CD14-positive monocyte (primary cell): ENCODE measurements at regions not wholly inside any gene's neighbourhood (a gene's known extent, or its start where the extent isn't known, plus 50 kb on each side); places are given as distances from the start of the nearest gene placed in this dataset.

ENCODE experiments used
- DNase-seq, 3 donors: peaks; one replicate each; pipeline ENCODE4 v3.0.0-alpha.2; 2011 to 2022
- H2AFZ ChIP-seq: 2 replicates; pipeline ENCODE4 v1.6.0; 2012; ENCODE audit warnings: mild to moderate bottlenecking, low read depth, low read length, inconsistent platforms; ENCODE audit not compliant: insufficient read depth, poor library complexity, severe bottlenecking
- H3K27ac ChIP-seq, 2 donors: 1 replicate in 1 of 2; 2 replicates in 1 of 2; pipeline ENCODE4 v1.5.1; 2012 to 2013; ENCODE audit warnings: low read length in 2 of 2, control low read depth in 1 of 2, inconsistent platforms in 1 of 2, low read depth in 1 of 2, mild to moderate bottlenecking in 1 of 2
- H3K27me3 ChIP-seq, 2 donors: one replicate each; pipeline versions ENCODE4 v1.6.0 to v1.6.1; 2011 to 2013; ENCODE audit warnings: low read length in 2 of 2; ENCODE audit not compliant: control insufficient read depth in 2 of 2, insufficient read depth in 2 of 2
- H3K36me3 ChIP-seq, 2 donors: replicated peaks in 1 of 2; 1 replicate in 1 of 2; 2 replicates in 1 of 2; pipeline versions ENCODE4 v1.5.1 to v1.6.1; 2012 to 2013; ENCODE audit warnings: low read length in 2 of 2, control low read depth in 1 of 2, inconsistent platforms in 1 of 2, mild to moderate bottlenecking in 1 of 2; ENCODE audit not compliant: insufficient read depth in 2 of 2, control insufficient read depth in 1 of 2
- H3K4me1 ChIP-seq, 2 donors: 1 replicate in 1 of 2; 2 replicates in 1 of 2; pipeline versions ENCODE4 v1.5.1 to v1.6.1; 2012 to 2013; ENCODE audit warnings: low read length in 2 of 2, control low read depth in 1 of 2, inconsistent platforms in 1 of 2, mild to moderate bottlenecking in 1 of 2, moderate library complexity in 1 of 2; ENCODE audit not compliant: insufficient read depth in 2 of 2, control insufficient read depth in 1 of 2
- H3K4me2 ChIP-seq: replicated peaks from 2 replicates; pipeline ENCODE3; 2012; ENCODE audit warnings: low read length, moderate library complexity, mild to moderate bottlenecking; ENCODE audit not compliant: poor library complexity, severe bottlenecking; ENCODE audit errors: extremely low read depth
- H3K4me3 ChIP-seq, 3 experiments: fragments of 200-600 bp in 1 of 3; sonication (generic) in 1 of 3; replicated peaks in 1 of 3; 1 replicate in 2 of 3; 2 replicates in 1 of 3; pipeline ENCODE4 v1.5.1; 2011 to 2013; ENCODE audit warnings: low read length in 3 of 3, mild to moderate bottlenecking in 3 of 3, control low read depth in 2 of 3, low read depth in 2 of 3, inconsistent platforms in 1 of 3, moderate library complexity in 1 of 3
- H3K79me2 ChIP-seq: 2 replicates; pipeline ENCODE4 v1.6.0; 2012; ENCODE audit warnings: mild to moderate bottlenecking, control low read depth, inconsistent platforms, low read length, moderate library complexity; ENCODE audit not compliant: insufficient read depth
- H3K9ac ChIP-seq: 2 replicates; pipeline ENCODE4 v1.6.0; 2017; ENCODE audit warnings: low read length, mild to moderate bottlenecking; ENCODE audit not compliant: insufficient read depth, poor library complexity, severe bottlenecking
- H3K9me3 ChIP-seq, 2 donors: replicated peaks in 1 of 2; 1 replicate in 1 of 2; 2 replicates in 1 of 2; pipeline versions ENCODE4 v1.5.1 to v1.6.1; 2012 to 2013; ENCODE audit warnings: low read length in 2 of 2, control low read depth in 1 of 2; ENCODE audit not compliant: control insufficient read depth in 1 of 2, insufficient read depth in 1 of 2
- H4K20me1 ChIP-seq: 2 replicates; pipeline ENCODE4 v1.6.0; 2012; ENCODE audit warnings: mild to moderate bottlenecking, low read length, control low read depth, moderate library complexity; ENCODE audit not compliant: insufficient read depth
- H3K27ac Mint-ChIP-seq, 7 donors: one replicate each; pipeline ENCODE4 v1.8.0; 2020; ENCODE audit warnings: mild to moderate bottlenecking in 7 of 7, mixed read lengths in 7 of 7, moderate library complexity in 6 of 7, inconsistent platforms in 2 of 7
- H3K27me3 Mint-ChIP-seq, 3 donors: one replicate each; pipeline ENCODE4 v1.8.0; 2021 to 2022; ENCODE audit warnings: low read depth in 3 of 3, mild to moderate bottlenecking in 3 of 3, mixed read lengths in 3 of 3, moderate library complexity in 3 of 3, inconsistent platforms in 1 of 3
- H3K36me3 Mint-ChIP-seq, 2 donors: one replicate each; pipeline ENCODE4 v1.8.0; 2020; ENCODE audit warnings: mixed read lengths in 2 of 2, inconsistent platforms in 1 of 2, mild to moderate bottlenecking in 1 of 2
- H3K4me1 Mint-ChIP-seq: one replicate; pipeline ENCODE4 v1.8.0; 2020; ENCODE audit warnings: mild to moderate bottlenecking, mixed read lengths
- H3K4me3 Mint-ChIP-seq, 2 donors: one replicate each; pipeline ENCODE4 v1.8.0; 2020; ENCODE audit warnings: mild to moderate bottlenecking in 2 of 2, mixed read lengths in 2 of 2, moderate library complexity in 1 of 2
- H3K9me3 Mint-ChIP-seq, 7 donors: one replicate each; pipeline ENCODE4 v1.8.0; 2020 to 2022; ENCODE audit warnings: mixed read lengths in 7 of 7, mild to moderate bottlenecking in 6 of 7, moderate library complexity in 6 of 7, inconsistent platforms in 2 of 7
- WGBS: methylation state at CpG from one replicate; pipeline ENCODE4 v1.1.5; 2013; ENCODE audit warnings: missing lambda C conversion rate; ENCODE audit not compliant: insufficient coverage; 5-methylcytosine and 5-hydroxymethylcytosine counted together
- intact Hi-C, 2 donors: fragments of 100-400 bp; cut with micrococcal nuclease; formaldehyde crosslinking; loops; one replicate each; pipeline versions ENCODE4 v1.15.0 to v1.15.1; 2023
- TF ChIP-seq, protein P1 (sequence below): fragments of 200-600 bp; IDR thresholded peaks from one replicate; pipeline ENCODE4 v1.8.0; 2022; ENCODE audit warnings: antibody characterized with exemption, mild to moderate bottlenecking

- Mint-ChIP-seq H3K27ac (peak overlapping the region; percentile 87 to 95 (median 91)), H3K9me3 (peaks cover 0 to 3% (median 0%) of the 10 kb centered on the region in 7 donors), H3K4me1 (peaks cover 52% of the 10 kb centered on the region), H3K27me3 (peaks cover 0 to 3% (median 3%) of the 10 kb centered on the region in 3 donors), H3K36me3 (peaks cover 8 to 15% of the 10 kb centered on the region in 2 donors), H3K4me3 (no peak overlapping the region)
- TF ChIP-seq, protein P1, sequence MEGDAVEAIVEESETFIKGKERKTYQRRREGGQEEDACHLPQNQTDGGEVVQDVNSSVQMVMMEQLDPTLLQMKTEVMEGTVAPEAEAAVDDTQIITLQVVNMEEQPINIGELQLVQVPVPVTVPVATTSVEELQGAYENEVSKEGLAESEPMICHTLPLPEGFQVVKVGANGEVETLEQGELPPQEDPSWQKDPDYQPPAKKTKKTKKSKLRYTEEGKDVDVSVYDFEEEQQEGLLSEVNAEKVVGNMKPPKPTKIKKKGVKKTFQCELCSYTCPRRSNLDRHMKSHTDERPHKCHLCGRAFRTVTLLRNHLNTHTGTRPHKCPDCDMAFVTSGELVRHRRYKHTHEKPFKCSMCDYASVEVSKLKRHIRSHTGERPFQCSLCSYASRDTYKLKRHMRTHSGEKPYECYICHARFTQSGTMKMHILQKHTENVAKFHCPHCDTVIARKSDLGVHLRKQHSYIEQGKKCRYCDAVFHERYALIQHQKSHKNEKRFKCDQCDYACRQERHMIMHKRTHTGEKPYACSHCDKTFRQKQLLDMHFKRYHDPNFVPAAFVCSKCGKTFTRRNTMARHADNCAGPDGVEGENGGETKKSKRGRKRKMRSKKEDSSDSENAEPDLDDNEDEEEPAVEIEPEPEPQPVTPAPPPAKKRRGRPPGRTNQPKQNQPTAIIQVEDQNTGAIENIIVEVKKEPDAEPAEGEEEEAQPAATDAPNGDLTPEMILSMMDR: no peak
- no peaks in the 10 kb centered on the region for H4K20me1 ChIP-seq
- DNase-seq: peak; percentile 70 to 78 (median 76)
- H3K4me2 ChIP-seq: no peak overlapping the region
- intact Hi-C loops: loop anchor here (2.0 to 5.0 kb wide), 5 partner anchors 18 to 276 kb away; partner anchors contain the start of gene NFIL3 (in 1 of the 2)
- no peaks in the 10 kb centered on the region for H3K36me3 ChIP-seq
- 80% methylated on average over 9 of the region's 10 CpGs for WGBS
- H2AFZ ChIP-seq: no peak overlapping the region
- H3K9me3 ChIP-seq: no peaks in the 10 kb centered on the region
- no peak overlapping the region for H3K4me3 ChIP-seq
- H3K9ac ChIP-seq: no peak overlapping the region
- H3K27me3 ChIP-seq: no peaks in the 10 kb centered on the region
- peaks cover 42 to 43% of the 10 kb centered on the region in 2 donors for H3K4me1 ChIP-seq
- H3K79me2 ChIP-seq: no peaks in the 10 kb centered on the region
- H3K27ac ChIP-seq: peak overlapping the region; percentile 36 to 58
These were observed 215.2 kb downstream of the AUH start for GRCh38 chr9:91146391-91147019.

GRCh38 chr9:91147079-91147708 lies 214.5 kb downstream of the AUH start:
- no peak overlapping the region for H3K9ac ChIP-seq
- intact Hi-C loops: loop anchor here (2.0 to 5.0 kb wide), 5 partner anchors 18 to 275 kb away; partner anchors contain the start of gene NFIL3 (in 1 of the 2)
- H4K20me1 ChIP-seq: no peaks in the 10 kb centered on the region
- H3K27me3 ChIP-seq: no peaks in the 10 kb centered on the region
- peak overlapping the region; percentile 87 to 95 (median 91) for H3K27ac Mint-ChIP-seq
- no peaks in the 10 kb centered on the region for H3K9me3 ChIP-seq
- TF ChIP-seq, protein P1: no peak
- no peak overlapping the region for H3K4me3 ChIP-seq
- peaks cover 47 to 49% of the 10 kb centered on the region in 2 donors for H3K4me1 ChIP-seq
- peak overlapping the region in 1 of 2 donors; percentile 42 for H3K4me3 Mint-ChIP-seq
- no peaks in the 10 kb centered on the region for H3K79me2 ChIP-seq
- 97% methylated on average over 5 of the region's 5 CpGs for WGBS
- H3K36me3 ChIP-seq: no peaks in the 10 kb centered on the region
- peaks cover 0 to 3% (median 2%) of the 10 kb centered on the region in 7 donors for H3K9me3 Mint-ChIP-seq
- H3K27ac ChIP-seq: peak overlapping the region in 1 of 2 donors; percentile 58
- H3K4me2 ChIP-seq: peak overlapping the region; percentile 32
- peaks cover 2 to 8% (median 5%) of the 10 kb centered on the region in 3 donors for H3K27me3 Mint-ChIP-seq
- no peak overlapping the region for H2AFZ ChIP-seq
- peaks cover 59% of the 10 kb centered on the region for H3K4me1 Mint-ChIP-seq
- no peak for DNase-seq
- peaks cover 13 to 15% of the 10 kb centered on the region in 2 donors for H3K36me3 Mint-ChIP-seq
